ENCODE measurements at regions not wholly inside any gene's neighbourhood (a gene's known extent, or its start where the extent isn't known, plus 50 kb on each side); places are given as distances from the start of the nearest gene placed in this dataset.

DNA sequence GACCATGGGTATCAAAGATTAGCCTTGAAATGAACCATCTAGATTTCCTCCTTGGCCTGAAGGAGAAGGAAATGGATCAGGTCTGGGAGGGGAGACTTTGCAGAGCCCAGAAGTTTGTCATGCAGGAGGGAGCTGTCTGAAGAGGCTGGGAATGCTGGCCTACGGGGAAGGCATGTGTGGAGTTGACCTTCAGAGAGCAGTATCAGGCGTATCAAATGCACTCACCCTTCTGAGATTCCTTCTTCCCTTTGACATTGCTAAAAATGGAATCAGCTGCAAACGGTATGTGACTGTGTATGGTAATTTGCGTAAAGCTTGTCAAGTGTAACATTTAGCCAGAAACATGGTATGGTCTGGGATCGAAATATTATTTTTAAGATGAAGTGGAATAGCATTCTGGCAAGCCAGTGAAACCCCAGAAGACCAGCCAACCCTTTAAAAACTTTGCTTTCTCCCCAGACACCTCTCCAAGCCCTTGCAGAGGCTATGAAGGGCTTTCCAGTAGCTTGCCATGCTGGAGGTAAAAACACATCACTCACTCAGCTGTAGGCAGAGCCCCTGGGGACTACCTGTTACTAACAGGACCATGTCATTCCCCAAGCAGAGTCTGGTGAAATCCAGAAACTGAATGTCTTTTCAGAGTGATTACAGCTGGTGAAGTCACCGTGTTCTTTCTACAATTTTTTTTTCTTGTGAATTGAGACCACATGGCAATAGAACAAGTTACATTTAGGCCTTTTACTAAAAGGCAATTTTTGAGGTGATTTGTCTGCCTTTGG is 174.7 kb upstream of the SLC24A5 start:
- no peak for DNase-seq (ENCODE audit: low read depth in 2 of 2)

DNA sequence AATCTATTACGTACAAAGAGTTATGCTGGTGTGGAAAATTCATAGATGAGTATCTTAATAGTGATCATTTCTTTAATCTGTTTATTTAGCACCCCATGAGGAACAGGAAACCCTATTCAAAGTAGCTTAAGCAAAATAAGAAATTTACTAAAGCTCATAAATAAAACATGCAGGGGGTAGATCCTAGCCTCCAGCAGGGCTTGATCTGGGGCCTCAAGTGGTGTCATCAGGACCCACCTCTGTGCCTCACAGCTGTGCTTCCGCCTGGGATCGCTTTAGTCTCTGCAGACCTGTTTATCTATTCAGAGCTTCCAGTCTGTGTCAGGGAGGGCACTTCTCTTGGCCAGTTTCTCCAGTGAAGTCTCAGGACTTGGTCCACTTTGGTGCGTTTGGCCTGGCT is 171.0 kb upstream of the SLC24A5 start:
- DNase-seq (ENCODE audit: low read depth in 2 of 2) = no peak

DNA sequence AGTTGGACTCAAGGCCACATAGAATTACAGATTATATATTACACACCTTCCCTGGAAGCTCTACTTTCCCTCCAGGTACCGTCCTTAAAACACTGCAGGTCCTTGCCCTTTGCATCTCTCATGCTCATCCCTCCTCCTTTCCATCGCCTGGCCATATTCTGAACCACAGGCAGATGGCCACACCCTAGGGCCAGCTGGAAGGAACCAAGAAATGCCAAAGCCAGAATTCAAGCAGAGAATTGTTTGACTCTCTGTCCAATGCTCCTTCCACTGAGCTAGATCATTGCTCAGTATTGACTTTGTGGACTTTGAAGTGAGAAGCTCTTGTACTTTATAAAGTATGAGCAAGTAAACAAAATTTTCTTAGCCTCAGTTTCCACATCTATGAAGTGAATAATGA is 170.3 kb upstream of the SLC24A5 start:
- no peak for DNase-seq (ENCODE audit: low read depth in 2 of 2)

DNA sequence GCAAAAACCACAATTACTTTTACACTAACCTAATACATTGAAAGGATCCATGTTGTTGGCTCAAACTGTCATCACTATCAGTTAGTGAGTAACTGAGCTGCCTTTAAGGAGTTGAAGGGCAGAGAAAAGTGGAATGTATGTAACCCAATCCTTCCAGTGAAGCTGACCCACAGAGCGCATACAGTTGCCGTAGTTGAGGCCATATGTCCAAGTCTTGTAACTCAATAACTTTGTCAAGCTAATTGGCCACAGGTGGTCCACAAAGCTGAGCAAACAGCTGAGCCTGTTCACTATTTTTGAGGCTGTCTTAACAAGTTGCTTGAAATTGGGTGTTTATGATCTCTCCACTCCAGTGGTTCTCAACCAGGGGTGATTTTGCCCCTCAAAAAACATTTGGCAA is 169.0 kb upstream of the SLC24A5 start:
- no peak for DNase-seq (ENCODE audit: low read depth in 2 of 2)

DNA sequence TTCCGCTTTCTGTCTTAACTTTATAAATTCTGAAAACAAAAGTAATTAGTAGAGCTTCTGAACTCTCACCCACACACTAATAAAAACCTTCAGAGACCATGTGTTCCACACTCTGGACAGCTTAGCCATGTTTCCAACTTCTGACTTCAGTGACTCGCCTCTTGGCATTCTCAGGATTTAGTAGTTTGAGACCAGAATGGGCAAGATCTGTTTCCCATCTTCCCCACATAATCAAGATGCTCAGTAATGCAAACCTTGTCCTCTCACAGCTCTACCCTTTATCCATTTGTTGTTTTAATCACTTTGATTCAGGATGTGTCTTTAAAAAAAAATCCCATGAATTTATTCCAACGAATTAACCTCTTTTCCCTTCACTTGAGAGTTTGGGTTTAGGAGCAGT is 166.6 kb upstream of the SLC24A5 start:
- DNase-seq (ENCODE audit: low read depth in 2 of 2) = no peak

DNA sequence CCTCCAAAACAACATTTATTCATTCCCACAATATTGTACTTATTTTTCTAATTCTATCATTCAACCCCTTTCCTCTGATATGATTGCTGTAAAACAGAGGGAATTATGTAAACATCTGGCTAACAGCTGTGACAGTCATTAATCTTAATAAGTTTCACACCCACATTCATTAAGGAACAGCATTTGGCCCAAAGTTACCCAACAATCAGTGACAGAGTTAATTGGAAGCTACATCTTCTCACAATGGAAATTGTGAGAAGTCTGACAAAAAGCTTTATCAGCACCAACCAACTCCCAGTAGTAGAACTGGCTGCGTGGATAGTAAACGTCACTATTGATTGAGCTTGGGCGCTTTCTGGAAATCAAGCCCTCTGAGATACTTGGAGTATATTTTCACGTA is 165.8 kb upstream of the SLC24A5 start:
- no peak for DNase-seq (ENCODE audit: low read depth in 2 of 2)

DNA sequence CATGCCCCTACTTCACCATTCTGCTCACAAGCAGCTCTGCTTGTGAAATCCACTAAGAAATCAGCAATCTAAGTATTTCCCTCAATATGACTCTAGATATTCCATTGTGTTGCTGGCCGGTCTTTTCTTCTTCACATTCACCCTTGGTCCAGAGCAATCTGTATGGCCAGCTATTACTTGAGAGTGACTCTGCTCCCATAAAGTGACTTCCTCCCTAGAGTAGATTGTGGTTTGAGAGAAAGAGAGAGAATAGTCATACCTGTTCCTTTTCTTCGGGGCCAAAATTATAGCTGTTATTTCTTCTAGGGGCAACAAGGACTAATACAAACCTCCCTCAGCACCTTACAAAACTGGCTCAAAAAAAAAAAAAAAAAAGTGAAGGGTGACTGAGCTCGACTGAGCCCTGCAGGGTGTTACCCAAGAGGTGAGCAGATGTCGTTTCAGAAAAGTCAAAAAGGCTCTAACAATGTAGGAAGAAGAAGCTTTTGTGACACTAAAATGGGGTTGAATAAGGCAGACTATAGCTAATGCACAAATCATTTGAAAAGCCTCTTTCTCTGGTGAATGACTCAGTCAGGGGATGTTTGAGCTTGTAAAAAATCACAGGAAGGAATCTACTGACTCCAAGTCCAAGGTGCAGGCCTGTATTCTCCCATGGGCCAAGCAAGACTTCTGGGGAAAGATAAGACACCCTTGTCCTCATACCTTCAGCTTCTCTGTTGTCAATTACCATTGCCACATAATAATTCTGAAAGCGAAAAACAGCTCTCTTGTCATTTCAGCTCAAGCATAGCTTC is 161.0 kb upstream of the SLC24A5 start:
- DNase-seq (ENCODE audit: low read depth in 2 of 2) = no peak

DNA sequence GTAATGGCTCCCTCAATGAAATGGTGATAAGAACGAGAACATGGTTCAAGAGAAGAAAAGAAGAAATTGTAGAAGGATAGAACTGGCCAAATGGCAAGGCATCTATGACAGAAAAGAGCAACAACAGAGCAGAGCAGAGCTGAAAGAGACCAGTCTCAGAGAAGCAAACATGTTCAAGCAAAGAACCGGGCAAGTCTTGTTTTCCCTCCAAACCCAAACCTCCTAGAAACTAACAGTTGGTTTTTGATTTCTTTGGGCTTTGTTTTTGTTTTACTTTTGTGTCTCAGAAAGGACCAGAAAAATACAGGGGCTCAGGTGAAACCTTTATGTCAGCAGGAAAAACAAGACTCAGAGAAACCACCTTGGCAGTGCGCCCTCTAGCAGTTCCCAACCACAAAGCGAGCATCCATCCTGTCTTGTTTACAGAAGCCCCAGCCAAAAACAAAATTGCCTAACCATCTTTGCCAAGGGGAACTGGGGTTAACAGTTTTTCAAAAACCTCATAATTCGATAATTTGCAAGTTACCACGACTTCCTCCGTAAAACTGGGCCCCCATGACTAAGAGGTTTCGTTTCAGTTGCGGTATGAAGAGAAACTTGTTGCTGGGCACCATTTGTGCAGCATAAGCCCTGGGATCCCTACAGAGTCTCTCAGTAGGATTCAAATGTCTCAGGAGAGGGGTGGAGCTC is 159.2 kb upstream of the SLC24A5 start:
- DNase-seq (ENCODE audit: low read depth in 2 of 2) = peak in 1 of 2 donors; percentile 1

DNA sequence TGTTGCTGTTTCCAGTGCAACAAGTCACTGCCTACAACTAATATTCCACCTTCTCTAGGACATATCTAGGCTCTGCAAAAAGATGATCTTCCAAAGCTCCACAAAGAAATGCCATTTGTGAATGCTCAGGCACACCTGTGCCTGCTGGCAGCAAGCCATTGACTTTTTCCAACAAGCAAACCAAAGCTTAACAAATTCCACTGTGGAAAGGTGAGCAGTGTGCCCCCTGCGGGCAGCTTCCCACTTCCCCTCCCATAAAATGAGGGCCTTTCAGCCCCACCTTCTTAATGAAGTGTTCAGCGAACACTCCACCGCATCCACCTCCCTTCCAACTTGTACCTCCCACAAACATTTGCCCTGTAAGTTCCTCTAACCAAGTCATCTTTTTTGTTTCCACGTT is 157.5 kb upstream of the SLC24A5 start:
- DNase-seq (ENCODE audit: low read depth in 2 of 2) = no peak

DNA sequence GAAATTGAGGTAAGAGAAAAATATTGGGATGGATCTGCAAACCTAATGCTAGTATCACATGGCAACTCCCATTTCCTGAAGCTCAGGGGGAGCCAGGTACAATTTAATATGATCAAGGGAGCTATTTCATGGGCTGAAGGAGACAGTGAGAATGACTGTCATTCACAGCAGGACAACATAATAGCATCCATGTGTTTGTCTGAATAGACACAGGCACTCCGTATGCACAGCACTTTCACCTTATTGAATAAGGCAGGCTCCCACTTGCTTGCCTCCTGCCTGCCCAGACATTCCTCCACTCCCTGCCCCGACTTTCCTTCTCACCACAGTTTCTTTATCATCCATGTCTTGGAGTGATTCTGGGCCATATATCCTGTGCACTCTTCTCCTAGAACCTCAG is 156.6 kb upstream of the SLC24A5 start:
- no peak for DNase-seq (ENCODE audit: low read depth in 2 of 2)

DNA sequence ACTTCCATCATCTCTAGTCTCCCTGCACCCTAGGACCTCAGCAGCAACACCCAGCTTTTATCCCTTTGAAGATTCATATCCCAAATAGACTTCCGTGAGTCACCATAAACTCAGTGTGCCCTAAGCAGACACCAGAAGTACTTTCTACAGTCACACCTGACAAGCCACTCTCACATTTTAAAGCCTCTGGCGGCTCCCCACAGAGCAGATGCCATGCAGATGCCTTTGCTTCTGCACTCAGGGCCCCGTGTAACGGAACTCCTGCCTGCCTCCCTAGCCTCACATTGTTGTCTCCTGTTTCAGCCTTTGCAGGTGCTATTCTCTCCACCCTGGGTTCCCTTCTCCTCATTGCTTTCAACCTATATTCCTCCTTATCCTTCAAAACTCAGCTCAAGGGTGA is 155.5 kb upstream of the SLC24A5 start:
- DNase-seq (ENCODE audit: low read depth in 2 of 2) = no peak

DNA sequence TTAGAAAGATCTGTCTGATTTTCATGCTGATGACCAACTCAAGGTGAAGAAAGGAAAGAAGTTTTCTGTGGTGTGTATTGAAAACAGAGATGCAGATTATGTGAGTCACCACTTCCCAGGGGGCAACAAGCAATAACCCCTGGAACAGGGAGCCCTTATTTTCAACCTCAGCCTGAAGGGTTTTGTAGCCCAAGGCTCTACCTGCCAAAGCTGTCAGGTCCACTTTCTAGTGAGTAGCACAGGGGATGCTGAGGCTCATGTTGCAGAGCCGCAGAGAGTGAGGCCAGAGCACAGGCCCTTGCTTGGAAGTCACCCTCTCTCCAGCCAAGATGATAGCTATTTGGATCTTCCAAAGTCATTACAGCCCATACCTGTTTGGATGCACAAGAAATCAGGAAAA is 152.2 kb upstream of the SLC24A5 start:
- DNase-seq (ENCODE audit: low read depth in 2 of 2) = no peak

DNA sequence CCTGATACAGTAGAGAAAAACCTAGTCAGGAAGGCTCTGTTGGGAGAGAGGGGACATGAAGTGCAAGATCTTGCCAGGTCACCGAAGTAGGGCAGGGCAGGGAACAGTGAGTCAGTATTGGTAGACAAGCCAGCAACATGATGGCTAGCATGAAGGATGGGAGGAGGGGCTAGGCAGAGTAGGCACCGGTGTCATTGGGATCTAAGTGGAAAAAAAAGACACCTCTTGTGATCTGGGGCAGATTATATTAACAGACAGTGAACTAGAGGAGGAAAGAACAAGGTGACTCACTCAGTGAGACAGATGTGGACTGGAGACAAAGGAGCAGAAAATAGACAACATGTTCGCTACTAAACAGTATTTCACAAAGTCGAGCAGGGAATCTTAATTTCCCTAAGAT is 149.2 kb upstream of the SLC24A5 start:
- DNase-seq (ENCODE audit: low read depth in 2 of 2) = no peak

DNA sequence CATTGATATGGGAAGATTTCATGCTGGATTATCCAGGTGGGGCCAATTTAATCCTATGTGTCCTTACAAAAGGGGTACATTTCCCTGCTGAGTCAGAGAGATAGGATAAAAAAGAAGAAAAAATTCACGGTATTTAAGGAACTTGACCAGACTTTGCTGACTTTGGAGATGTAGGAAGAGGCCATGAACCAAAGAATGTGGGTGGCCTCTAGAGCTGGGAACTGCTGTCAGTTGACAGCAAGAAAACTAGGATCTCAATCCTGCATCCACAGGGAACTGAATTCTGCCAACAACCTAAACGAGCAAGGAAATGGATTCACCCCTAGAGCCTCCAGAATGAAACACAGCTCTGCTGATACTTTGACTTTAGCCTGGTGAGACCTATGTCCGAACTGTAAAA is 148.1 kb upstream of the SLC24A5 start:
- DNase-seq (ENCODE audit: low read depth in 2 of 2) = no peak

DNA sequence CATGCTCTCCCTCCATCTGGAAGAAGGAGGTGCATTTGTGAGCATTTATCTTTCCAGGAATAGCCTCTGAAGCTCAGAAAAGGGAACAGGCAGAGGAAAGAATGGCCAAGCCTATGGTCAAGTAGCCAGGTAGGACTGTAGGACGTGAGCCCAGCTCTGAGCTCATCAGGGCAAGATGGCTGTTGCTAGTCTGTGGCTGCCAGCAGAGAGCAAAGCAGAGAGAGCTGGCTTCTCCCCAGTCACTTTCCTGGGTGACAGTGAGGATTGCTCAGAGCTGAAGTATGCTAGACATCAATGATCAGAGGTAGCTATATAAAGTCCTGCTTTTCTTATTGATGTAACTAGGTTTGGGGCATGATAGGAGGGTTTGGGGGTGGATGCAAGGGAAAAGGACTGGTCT is 146.1 kb upstream of the SLC24A5 start:
- DNase-seq (ENCODE audit: low read depth in 2 of 2) = no peak

DNA sequence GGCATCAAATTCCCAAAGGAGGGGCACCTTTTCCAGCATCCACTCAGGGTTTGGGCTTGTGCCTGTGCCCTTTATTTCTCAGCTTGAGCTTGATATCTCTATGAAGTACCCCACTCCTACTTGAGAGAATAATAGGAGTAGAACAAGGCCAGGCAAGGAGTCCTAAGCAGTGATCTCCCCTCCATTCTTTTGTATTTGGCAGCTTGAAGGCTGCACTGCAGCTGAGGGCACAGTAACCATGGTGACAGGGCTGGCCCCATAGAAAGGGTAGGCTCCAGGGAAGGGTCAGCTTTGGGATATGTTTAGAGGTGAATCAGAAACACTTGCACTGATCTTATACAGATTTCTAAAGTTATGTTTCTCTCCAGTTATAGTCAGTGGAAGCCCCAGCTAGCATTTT is 145.4 kb upstream of the SLC24A5 start:
- no peak for DNase-seq (ENCODE audit: low read depth in 2 of 2)

DNA sequence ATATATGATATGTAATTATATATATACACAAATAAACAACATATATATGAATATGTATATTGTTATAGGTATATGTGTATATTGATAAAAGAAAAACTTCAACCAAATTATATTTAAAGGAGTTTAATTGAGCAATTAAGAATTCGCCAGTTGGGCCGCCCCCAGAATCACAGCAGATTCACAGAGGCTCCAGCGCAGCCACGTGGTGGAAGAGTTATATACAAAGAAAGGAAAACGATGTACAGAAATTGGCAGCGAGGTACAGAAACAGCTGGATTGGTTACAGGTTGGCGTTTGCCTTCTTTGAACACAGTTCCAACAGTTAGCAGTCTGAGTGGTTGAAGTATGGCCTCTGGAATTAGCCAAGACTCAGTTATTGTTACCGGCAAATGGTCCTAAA is 137.3 kb upstream of the SLC24A5 start:
- no peak for DNase-seq (ENCODE audit: low read depth in 2 of 2)

DNA sequence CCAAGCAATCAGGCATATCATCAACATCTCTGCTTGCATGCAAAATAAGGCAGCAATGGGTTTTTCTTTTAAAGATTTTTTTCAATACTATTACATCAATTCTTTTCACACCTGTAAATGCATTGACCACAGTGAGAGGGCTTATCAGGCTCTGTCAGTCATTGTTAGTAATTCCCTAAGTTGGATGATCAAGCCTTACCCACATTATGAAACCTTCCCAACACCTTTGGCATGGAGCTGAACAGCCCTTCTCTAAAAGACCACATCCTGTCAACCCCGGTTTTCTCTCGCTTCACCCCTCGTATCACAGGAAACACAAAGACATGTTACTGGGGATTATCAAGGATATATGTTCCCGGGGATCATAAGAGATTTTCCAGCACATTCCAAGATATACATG is 135.2 kb upstream of the SLC24A5 start:
- DNase-seq (ENCODE audit: low read depth in 2 of 2) = no peak

DNA sequence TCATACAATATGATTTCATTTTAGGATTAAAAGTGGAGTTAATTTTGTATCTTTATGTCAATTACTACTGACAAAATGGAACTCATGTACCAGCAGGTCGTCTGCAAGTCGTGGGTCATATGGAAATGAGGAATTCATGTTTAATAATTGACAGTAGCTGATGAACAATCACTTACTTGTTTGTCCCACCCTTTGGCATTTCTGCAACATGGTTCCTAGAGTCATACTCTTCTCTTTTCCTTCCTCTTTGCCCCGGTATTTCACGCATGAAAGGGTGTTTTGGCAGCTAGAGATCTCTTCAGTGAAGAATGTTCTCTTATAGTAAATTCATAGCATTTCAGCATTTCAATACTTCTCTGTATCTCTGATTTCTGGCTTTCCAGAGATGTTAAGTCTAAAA is 133.3 kb upstream of the SLC24A5 start:
- DNase-seq (ENCODE audit: low read depth in 2 of 2) = no peak

DNA sequence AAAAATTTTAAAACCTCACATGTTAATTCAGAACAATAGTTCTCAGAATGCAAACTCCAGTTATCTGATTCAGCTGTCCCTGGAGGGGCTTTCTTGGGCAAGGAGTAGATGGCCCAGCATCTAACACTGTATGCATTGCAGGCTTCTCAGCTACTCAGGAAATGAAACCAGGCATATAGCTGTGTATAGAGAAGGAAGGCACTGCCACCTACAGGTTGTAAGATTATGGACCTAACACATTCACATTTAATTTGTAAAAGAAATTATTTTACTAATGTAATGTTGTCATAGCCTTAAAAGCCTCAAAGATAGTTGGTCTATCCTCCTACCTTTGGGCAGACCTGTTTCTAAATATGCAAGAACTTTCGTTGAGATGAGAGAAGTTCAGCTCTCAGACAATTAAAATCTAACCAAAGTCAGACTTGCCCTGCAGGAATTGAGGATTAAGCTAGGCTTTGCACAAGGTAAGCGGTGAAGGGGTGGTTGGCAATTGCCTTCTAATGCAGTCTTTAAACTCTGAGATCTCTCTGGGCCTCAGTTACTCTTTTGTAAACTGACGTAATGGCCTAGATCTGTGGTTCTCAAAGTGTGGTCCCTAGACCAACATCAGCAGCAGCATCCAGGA is 132.8 kb upstream of the SLC24A5 start:
- DNase-seq (ENCODE audit: low read depth in 2 of 2) = no peak

DNA sequence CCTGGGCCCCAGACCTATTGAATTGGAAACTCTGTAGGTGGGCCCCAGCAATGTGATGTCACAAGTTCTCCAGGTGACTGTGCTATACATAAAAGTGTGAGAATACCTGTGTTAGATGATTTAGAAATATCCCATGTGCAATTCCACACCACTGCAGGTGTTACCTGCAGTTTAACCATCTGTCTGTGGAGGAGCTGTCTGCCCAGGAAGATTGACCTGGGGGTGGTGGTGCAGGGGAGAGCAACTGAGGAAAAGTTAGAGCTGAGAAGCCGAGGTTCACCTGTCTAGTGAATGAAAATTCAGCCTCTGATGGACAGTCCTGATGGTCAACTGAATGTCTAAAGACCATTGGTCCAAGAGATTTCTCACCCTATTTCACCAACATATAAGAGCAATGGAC is 132.2 kb upstream of the SLC24A5 start:
- no peak for DNase-seq (ENCODE audit: low read depth in 2 of 2)

DNA sequence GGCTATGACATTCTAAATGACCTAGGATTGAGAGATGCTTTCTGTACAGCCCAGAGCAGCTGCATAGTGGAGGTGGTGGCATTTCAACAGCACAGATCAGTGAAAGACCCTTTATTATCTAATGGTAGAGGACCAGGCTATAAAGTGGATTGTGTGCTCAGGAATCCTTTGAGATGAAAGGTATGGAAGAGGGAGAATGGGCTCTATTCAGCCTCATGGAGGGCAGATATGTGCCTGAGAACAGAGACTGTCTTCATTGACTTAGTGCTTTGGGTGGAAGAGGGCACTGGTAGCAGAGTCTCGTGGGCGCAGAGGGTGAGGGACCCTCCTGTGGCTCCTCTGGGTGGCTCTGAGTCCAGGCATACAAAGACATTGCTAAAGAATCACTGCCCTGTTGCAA is 130.0 kb upstream of the SLC24A5 start:
- no peak for DNase-seq (ENCODE audit: low read depth in 2 of 2)

Data from stimulated activated CD8-positive, alpha-beta memory T cell treated with anti-CD3 and anti-CD28 coated beads, Interleukin-15, amount 100 ng/mL, for 48 hours (primary cell).